K562 (cell line): ENCODE measurements at regions not wholly inside any gene's neighbourhood (a gene's known extent, or its start where the extent isn't known, plus 50 kb on each side); places are given as distances from the start of the nearest gene placed in this dataset.
A peak's percentile ranks its signal among the peaks of the same experiment; 100 is the strongest.

Experiments used
- CBFA2T2 ChIP-seq: fragments of 450-650 bp; conservative IDR thresholded peaks from 2 replicates; pipeline ENCODE4 v1.6.1; 2017; ENCODE audit warnings: mild to moderate bottlenecking
- DDX20 ChIP-seq: fragments of 450-650 bp; IDR thresholded peaks from 2 replicates; pipeline ENCODE4 v1.6.1; 2016; ENCODE audit warnings: missing genetic modification characterization, low read depth, mild to moderate bottlenecking, missing compliant biosample characterization, moderate library complexity
- EGR1 ChIP-seq: fragments of 450-650 bp; conservative IDR thresholded peaks from 2 replicates; pipeline ENCODE4 v1.6.1; 2017; ENCODE audit warnings: mild to moderate bottlenecking
- ELF1 ChIP-seq: fragments of 200-800 bp; sonication (Bioruptor generic); IDR thresholded peaks from 2 replicates; pipeline ENCODE4 v1.6.1; 2016; ENCODE audit warnings: missing genetic modification characterization, missing compliant biosample characterization
- FOXA1 ChIP-seq: fragments of 450-650 bp; IDR thresholded peaks from 2 replicates; pipeline ENCODE4 v1.6.1; 2016; ENCODE audit warnings: mild to moderate bottlenecking, borderline replicate concordance
- GTF2A2 ChIP-seq: IDR thresholded peaks from 2 replicates; pipeline ENCODE4 v1.6.1; 2016; ENCODE audit warnings: mild to moderate bottlenecking, missing genetic modification characterization, missing compliant biosample characterization
- HDAC3 ChIP-seq: fragments of 450-650 bp; IDR thresholded peaks from 2 replicates; pipeline ENCODE4 v1.6.1; 2018; ENCODE audit warnings: borderline replicate concordance, mild to moderate bottlenecking, moderate library complexity; ENCODE audit not compliant: partially characterized antibody
- L3MBTL2 ChIP-seq: fragments of 450-650 bp; IDR thresholded peaks from 2 replicates; pipeline ENCODE4 v1.6.1; 2016; ENCODE audit warnings: mild to moderate bottlenecking, moderate library complexity
- MEF2D ChIP-seq: conservative IDR thresholded peaks from 2 replicates; pipeline ENCODE4 v1.6.1; 2016; ENCODE audit warnings: low read depth, missing genetic modification characterization, missing compliant biosample characterization
- PHF8 ChIP-seq: fragments of 200-600 bp; sonication (generic); IDR thresholded peaks from 2 replicates; pipeline ENCODE4 v1.6.1; 2012; ENCODE audit warnings: mixed run types, mild to moderate bottlenecking, inconsistent platforms, low read length, moderate library complexity, borderline replicate concordance
- PHTF2 ChIP-seq: fragments of 250-450 bp; sonication (Bioruptor Pico); IDR thresholded peaks from 2 replicates; pipeline ENCODE4 v1.5.0; 2021; ENCODE audit warnings: mild to moderate bottlenecking
- PURB ChIP-seq: sonication (generic); formaldehyde crosslinking; IDR thresholded peaks from 2 replicates; pipeline ENCODE4 v1.9.0; 2021; ENCODE audit warnings: low read depth, mild to moderate bottlenecking, missing genetic modification reagents
- SAFB2 ChIP-seq: fragments of 200-400 bp; formaldehyde crosslinking; IDR thresholded peaks from 2 replicates; pipeline ENCODE4 v1.6.1; 2018; ENCODE audit warnings: borderline replicate concordance, low read length, low read depth, moderate library complexity; ENCODE audit not compliant: severe bottlenecking
- SREBF1 ChIP-seq: fragments of 150-350 bp; IDR thresholded peaks from 2 replicates; pipeline ENCODE4 v1.6.1; 2014; ENCODE audit warnings: antibody characterized with exemption, low read depth, low read length, borderline replicate concordance
- TCF3 ChIP-seq: sonication (generic); formaldehyde crosslinking; IDR thresholded peaks from 2 replicates; pipeline ENCODE4 v1.4.0; 2020; ENCODE audit warnings: mild to moderate bottlenecking, missing genetic modification reagents
- TEAD4 ChIP-seq, 2 experiments: sonication (generic) in 1 of 2; formaldehyde crosslinking in 1 of 2; IDR thresholded peaks; 2 replicates each; pipeline versions ENCODE4 v1.6.1 to v1.8.0; 2012 to 2022; ENCODE audit warnings: borderline replicate concordance in 1 of 2, inconsistent platforms in 1 of 2, low read length in 1 of 2, mild to moderate bottlenecking in 1 of 2, missing genetic modification reagents in 1 of 2
- ZNF282 ChIP-seq: sonication (generic); formaldehyde crosslinking; IDR thresholded peaks from 2 replicates; pipeline ENCODE4 v1.8.1; 2023; ENCODE audit warnings: missing genetic modification reagents
- ZNF3 ChIP-seq: fragments of 250-450 bp; sonication (Bioruptor Pico); IDR thresholded peaks from 2 replicates; pipeline ENCODE4 v1.5.0; 2021; ENCODE audit warnings: mild to moderate bottlenecking, moderate library complexity
- ZNF561 ChIP-seq: fragments of 450-650 bp; formaldehyde crosslinking; conservative IDR thresholded peaks from 2 replicates; pipeline ENCODE4 v1.4.0; 2020; ENCODE audit warnings: mild to moderate bottlenecking, moderate library complexity
- ZNF668 ChIP-seq: fragments of 250-450 bp; sonication (Bioruptor Pico); IDR thresholded peaks from 2 replicates; pipeline ENCODE4 v1.8.0; 2022; ENCODE audit warnings: mild to moderate bottlenecking, inconsistent platforms
- ZNF780A ChIP-seq: fragments of 250-450 bp; sonication (Bioruptor Pico); IDR thresholded peaks from 2 replicates; pipeline ENCODE4 v1.5.0; 2021; ENCODE audit warnings: mild to moderate bottlenecking
- ZZZ3 ChIP-seq: fragments of 450-650 bp; IDR thresholded peaks from 2 replicates; pipeline ENCODE4 v1.6.1; 2016; ENCODE audit warnings: antibody characterized with exemption, mild to moderate bottlenecking, moderate library complexity
- TF ChIP-seq, protein P1 (sequence below), 2 experiments: fragments of 150-350 bp in 1 of 2; IDR thresholded peaks; 2 replicates each; pipeline ENCODE4 v1.6.1; 2012 to 2016; ENCODE audit warnings: low read depth in 2 of 2, low read length in 2 of 2, mild to moderate bottlenecking in 1 of 2, moderate library complexity in 1 of 2

DNA sequence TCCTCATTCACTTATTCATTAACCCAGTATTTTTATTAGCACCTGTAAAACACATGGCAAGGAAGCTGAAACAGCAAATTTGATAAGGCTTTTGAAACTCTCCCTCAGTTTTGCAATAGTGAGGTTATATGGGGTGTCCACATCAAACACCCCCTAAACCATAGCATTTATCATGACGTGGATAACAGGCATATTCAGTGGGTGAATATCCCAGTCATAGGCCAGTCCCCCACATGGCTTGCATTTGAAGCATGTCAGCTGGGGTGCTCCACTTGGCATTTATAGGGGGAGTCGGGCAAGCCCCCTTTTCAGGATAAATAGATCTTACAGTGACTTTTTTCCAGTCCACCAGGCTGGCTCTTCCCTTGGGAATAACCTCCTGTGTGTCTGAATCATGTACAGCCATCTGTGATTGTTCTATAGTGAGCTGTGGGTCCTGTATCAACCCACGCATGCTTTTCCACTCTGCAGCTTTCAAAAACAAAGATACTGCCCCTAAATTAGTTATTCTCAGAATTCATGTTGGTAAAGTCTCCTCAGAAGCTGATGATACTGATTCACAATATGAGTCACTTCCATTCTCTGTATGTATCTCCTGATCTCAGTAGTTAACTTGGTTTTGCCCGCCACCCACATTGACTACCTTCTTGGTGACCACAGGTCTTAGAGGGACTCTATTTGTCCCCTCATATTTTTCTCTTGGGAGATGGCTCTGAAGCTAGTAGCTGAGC is 84.4 kb upstream of the SPIN1 start (continued):
- TF ChIP-seq, protein P1, sequence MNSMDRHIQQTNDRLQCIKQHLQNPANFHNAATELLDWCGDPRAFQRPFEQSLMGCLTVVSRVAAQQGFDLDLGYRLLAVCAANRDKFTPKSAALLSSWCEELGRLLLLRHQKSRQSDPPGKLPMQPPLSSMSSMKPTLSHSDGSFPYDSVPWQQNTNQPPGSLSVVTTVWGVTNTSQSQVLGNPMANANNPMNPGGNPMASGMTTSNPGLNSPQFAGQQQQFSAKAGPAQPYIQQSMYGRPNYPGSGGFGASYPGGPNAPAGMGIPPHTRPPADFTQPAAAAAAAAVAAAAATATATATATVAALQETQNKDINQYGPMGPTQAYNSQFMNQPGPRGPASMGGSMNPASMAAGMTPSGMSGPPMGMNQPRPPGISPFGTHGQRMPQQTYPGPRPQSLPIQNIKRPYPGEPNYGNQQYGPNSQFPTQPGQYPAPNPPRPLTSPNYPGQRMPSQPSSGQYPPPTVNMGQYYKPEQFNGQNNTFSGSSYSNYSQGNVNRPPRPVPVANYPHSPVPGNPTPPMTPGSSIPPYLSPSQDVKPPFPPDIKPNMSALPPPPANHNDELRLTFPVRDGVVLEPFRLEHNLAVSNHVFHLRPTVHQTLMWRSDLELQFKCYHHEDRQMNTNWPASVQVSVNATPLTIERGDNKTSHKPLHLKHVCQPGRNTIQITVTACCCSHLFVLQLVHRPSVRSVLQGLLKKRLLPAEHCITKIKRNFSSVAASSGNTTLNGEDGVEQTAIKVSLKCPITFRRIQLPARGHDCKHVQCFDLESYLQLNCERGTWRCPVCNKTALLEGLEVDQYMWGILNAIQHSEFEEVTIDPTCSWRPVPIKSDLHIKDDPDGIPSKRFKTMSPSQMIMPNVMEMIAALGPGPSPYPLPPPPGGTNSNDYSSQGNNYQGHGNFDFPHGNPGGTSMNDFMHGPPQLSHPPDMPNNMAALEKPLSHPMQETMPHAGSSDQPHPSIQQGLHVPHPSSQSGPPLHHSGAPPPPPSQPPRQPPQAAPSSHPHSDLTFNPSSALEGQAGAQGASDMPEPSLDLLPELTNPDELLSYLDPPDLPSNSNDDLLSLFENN (IDR thresholded peaks at IDR 0.05; ENCODE audit: low read depth in 2 of 2, low read length in 2 of 2), result no peak
- TF ChIP-seq PHF8 (no peak), SREBF1 (no peak), EGR1 (peak; percentile 64), ZNF3 (no peak), FOXA1 (no peak), ZNF282 (CRISPR knock-in tag) (no peak), SAFB2 (no peak), ZNF561 (CRISPR knock-in tag) (no peak), ZNF668 (CRISPR knock-in tag) (no peak), TEAD4 (IDR thresholded peaks at IDR 0.05; ENCODE audit: low read length) (peak; percentile 20; the same call in 1 of the 2 replicates), TEAD4 (CRISPR knock-in tag; IDR thresholded peaks at IDR 0.05; ENCODE audit: borderline replicate concordance) (no peak), ELF1 (tag) (no peak), CBFA2T2 (peak; percentile 27; the same call in 1 of the 2 replicates), ZNF780A (no peak), HDAC3 (no peak), PHTF2 (CRISPR knock-in tag) (no peak), ZZZ3 (no peak), GTF2A2 (tag) (no peak), DDX20 (tag) (no peak), PURB (CRISPR knock-in tag) (no peak), L3MBTL2 (no peak), TCF3 (CRISPR knock-in tag) (peak; percentile 30; the same call in 1 of the 2 replicates), MEF2D (no peak)
